ENCODE measurements at regions not wholly inside any gene's neighbourhood (a gene's known extent, or its start where the extent isn't known, plus 50 kb on each side); places are given as distances from the start of the nearest gene placed in this dataset.

DNA sequence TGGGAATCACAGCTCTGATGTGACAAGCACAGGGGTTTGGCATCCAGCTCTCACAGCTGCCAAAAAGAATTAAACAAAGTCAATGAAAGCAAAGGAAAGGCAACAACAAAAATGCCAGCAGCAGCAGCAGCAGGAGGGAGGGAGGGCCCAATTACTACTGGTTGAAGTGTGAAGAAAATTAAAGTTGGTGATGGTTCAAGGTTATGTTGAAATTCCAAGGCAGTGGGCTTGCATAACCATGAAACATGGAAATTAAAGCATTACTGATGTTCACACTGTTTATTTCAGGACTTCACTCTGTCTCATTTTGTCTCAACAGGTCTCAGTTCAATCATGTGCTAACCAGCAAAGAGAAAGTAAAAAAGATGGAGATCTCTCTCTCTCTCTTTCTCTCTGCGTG, 220.3 kb upstream of the LYPLAL1 start:
- DNase-seq, result no peak

DNA sequence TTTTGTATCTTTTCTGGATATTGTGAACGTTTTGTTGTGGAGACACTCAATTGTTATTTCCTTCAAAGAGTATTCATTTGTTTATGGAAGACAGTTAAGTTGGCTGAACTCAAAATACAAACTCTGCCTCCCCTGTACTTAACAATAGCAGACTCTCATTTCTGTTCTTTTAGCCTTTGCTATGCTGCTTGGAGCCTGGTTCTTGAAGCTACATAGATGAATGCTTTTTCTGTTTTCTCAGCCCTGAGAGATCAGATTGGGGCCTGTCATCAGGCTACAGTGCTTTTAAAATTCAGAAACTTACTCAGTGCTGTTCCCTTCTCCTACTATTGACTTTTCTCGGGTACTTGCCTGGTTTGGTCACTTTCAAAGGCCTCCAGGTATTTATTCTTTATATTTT, 215.7 kb upstream of the LYPLAL1 start:
- DNase-seq, result no peak

DNA sequence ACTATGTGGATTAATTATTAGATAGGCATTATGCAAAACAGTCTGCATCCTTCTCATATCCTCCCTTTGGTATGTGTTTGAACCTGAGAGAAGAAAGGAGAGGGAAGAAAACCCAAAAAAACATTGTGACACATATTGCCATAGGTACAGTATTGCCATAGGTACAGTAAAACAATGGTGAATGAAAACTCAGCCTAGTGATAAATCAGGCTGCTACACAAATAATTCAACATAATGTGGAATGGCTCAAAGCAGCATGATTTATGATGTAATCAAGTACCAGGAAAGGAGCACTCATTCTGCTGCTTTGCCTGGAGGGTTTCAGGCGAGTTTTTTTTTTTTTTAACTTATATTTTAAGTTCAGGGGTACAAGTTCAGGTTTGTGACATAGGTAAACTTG, 213.9 kb upstream of the LYPLAL1 start:
- DNase-seq, result no peak

GRCh38 chr1:218964471-218965185, 209.1 kb upstream of the LYPLAL1 start:
- DNase-seq, result no peak

DNA sequence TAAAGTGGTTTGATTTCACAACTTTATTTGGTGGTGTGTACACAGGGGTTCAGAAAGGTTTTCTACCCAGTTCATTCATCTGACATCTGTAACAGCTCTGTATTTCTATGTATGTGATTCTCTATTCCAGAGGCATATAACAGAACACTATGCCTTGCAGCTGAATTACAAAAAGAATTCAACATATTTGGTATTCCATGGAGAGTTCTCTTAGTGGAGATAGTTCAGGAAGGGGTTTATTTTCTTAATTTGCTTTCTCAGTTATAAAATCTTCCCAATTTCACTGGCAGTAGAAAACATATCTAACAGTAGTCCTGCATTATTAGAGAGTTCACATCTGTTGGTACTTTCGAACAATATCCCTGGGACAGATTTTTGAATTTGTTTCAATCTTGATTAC, 207.9 kb upstream of the LYPLAL1 start:
- DNase-seq, result no peak

DNA sequence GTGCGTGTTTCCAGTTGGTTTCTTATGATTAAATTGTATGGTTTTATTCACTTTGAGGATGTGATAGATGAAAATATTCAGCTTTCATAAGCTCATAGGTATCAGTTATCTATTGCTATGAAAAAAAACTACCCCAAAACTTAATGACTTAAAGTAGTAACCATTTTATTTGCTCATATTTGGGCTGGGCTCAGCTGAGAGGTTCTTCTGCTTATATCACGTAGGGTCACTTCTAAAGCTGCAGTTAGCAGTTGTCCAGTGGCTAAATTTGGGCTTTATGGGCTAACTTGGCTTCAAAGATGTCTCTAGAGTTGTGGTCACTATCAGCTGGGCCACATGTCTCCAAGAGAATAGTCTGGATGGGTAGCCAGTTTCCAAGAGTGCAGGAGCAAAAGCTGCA, 206.4 kb upstream of the LYPLAL1 start:
- DNase-seq, result no peak

- no peak for DNase-seq
Measured at GRCh38 chr1:218967836-218968235, 205.8 kb upstream of the LYPLAL1 start.

DNA sequence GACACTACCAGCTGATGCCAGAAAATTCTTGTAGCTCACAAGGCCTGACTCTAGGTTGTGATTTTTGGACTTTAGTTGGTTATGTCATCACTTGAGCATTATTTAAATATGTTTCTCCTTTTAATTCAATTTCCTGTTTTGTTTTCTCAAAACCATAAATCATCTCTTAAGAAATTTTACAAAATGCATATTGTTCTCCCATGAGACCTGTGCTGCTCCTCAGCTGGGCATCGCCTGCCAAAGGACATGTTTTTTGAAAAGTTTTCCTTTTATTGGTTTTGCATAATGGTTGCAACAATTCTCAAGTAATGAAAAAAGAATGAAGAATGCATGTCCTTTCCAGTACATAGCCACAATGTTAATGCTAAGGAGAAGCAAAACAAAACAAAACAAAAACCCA, 204.7 kb upstream of the LYPLAL1 start:
- no peak for DNase-seq

DNA sequence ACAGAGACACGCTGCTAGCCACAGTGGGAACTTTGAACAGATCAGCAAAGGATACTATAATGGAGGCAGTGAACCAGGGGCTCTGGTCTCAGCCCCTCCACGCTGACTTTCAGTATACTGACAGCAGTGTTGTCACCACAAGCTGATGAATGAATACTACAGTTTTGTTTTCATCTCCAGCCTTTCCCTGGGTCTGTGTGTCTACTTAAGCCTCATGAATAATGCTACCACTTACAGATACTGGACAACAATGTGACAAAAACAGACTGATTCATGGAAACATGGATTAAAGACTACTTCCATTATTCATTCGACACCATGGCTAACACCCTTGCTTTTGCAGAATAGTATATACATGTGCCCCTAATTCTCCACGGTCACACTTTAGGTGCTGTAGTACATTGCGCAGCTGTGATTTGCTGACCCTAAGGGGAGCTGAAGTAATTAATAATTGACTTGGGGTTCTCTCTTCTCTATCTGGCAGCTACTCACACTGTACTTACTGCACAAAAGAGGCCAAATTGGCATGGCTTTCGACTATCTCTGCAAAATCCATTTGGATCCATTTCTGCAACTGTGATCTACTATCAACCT, 203.2 kb upstream of the LYPLAL1 start:
- no peak for DNase-seq

DNA sequence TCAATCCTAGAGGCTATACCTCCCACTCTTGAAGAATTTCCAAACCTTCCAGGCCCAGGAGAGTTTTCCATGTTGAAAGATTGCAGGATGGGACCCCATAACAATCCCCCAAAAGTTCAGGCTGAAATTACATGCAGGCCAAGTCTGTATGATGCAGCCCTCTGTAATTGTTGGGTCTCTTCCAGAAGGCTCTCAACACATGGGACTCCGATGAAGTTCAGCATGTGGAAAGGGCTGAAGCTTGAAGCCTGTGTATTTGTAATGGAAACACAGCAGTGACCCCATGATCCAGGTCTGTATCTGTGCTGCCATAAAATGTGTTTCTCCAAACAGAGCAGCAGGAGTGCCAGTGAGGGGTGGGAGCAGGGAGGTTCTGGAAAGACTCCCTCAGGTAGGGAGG, 202.5 kb upstream of the LYPLAL1 start:
- no peak for DNase-seq

DNA sequence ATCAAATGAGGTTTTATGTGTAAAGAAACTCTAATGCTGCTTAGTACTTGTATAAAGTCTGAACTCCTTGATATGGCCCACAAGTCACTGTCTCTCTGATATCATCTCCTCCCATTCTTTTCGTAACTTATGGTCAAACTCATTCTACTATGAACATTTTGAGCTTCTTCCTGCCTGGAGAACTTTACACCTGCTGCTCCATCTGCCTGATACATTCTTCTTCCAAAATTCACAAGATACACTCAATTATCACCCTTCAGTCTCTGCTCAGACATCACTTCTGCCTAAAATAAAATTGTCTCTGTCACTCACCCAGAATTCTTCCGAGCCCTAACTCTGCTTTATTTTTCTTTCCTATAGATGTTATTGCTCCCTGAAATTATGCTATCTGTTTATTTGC, 192.8 kb upstream of the LYPLAL1 start:
- DNase-seq, result no peak

- no peak for DNase-seq
Measured at GRCh38 chr1:218982482-218982881, 191.2 kb upstream of the LYPLAL1 start.

GRCh38 chr1:218983433-218983832, 190.2 kb upstream of the LYPLAL1 start:
- no peak for DNase-seq

GRCh38 chr1:218983848-218984247, 189.8 kb upstream of the LYPLAL1 start:
- DNase-seq, result no peak

- DNase-seq, result no peak
Measured at GRCh38 chr1:218985424-218985984, 188.2 kb upstream of the LYPLAL1 start.

DNA sequence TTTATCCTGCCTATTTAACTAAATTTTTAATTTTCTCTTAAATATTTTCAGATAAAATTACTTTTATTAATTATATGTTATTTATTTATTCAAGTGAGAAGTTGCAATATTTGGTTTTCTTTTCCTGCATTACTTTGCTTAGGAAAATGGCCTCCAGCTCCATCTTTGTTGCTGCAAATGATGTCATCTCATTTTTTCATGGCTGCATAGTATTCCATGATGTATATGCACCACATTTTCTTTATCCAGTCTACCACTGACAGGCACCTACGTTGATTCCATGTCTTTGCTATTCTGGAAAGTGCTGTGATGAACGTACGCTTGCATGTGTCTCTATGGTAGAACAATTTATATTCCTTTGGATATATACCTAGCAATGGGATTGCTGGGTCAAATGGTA, 186.9 kb upstream of the LYPLAL1 start:
- DNase-seq, result no peak

- no peak for DNase-seq
Measured at GRCh38 chr1:218990019-218990418, 183.7 kb upstream of the LYPLAL1 start.

DNA sequence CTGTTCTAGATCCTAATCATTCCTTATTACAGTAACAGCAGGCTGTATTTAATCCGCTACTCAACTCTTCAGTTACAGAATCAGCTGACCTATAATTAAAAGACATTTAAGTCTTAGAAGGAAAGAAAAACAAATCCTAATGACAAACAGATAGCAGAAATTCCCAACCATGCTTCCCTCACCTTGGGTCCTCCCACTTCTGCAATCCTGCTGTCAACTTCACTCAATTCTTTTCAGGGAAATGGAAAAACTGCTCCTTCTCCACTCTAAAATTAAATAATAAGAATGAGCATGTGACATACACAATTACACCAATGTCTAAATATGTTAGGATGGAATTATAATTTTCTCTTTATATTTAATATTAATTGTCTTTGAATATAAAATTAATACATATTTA, 182.6 kb upstream of the LYPLAL1 start:
- no peak for DNase-seq

DNA sequence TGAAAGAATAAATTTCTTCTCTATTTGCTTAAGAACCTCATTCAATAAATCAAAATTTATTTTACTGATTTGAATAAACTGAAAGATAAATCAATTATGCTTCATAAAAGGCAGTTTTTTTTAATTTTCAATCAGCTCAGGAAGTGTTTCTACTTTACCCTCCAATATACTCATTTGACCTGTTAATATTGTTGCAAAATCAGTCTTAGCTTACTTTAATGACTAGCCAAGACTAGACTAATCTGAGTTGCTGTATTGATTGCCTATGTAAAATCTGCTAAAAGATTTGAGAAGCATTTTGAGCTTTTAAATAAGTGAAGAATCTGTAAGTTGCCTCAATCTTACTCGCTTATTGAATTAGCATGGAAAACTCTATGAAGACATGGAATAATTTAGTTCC, 179.1 kb upstream of the LYPLAL1 start:
- DNase-seq, result no peak

GRCh38 chr1:218995091-218995665, 178.5 kb upstream of the LYPLAL1 start:
- no peak for DNase-seq

DNA sequence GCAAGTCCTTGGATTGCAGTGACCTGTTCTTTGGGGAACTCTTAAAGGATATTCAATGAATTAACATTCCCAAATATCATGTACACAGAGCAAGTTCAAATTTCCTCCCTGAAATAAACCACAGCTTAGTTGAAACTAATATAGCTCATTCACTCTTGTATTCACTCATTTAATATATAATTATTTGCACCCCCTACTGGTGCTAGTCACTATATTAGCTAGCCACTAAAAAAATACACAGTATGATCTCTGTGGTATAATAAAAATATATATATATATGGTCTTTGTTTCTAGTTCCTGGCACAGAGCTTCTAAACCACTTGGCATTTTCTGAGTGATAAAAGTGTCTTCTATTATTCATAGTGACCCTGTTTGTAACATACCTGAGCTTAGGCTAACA, 177.3 kb upstream of the LYPLAL1 start:
- no peak for DNase-seq

DNA sequence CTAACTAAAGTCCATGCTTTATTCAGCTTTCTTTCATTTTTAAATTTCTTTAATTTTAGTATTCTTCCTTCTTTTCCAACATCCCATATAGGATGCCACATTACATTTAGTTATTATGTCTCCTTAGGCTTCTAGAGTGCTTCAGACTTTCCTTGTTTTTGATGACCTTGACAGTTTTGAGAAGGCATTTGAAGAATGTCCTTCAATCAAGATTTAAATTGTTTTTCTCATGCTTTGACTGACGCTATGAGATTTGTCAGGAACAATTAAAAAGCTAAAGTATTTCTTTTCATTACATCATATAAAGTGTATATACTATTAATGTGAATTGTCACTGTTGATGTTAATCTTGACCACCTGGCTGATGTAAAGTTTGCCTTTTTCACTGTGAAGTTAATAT, 173.7 kb upstream of the LYPLAL1 start:
- DNase-seq, result no peak

DNA sequence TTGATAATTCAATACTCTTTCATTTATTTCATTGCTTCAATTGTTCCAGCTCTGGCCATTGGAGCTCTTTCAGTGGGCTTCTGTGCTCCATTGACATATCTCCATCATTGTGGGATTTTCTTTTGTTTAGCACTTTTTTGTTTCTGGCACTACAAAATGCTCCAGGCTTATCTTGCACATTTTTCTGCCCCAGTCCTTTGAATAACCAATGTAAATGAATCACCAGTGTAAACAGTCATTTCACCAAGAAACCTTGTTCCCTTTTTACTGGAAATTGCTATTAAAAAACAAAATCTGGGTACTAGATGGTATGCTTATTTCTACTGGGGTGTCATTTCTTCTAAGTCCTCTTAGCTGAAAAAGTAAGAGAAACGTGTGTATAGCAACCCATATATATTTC, 173.0 kb upstream of the LYPLAL1 start:
- no peak for DNase-seq

GRCh38 chr1:219010720-219011119, 163.0 kb upstream of the LYPLAL1 start:
- DNase-seq, result no peak
